Nephron progenitor cell (in vitro differentiated cells): ENCODE measurements at regions not wholly inside any gene's neighbourhood (a gene's known extent, or its start where the extent isn't known, plus 50 kb on each side); places are given as distances from the start of the nearest gene placed in this dataset.
"Not testable (repeated sequence)": the region's sequence is repeated elsewhere in the genome, so short reads cannot be mapped to it uniquely, and the experiment has no call there.

Experiments
- DNase-seq: peaks from one replicate; pipeline ENCODE4 v3.0.0; 2021
- H3K27ac Mint-ChIP-seq: 2 replicates; pipeline ENCODE4 v1.8.0; 2021; ENCODE audit warnings: mild to moderate bottlenecking, moderate library complexity, mixed read lengths
- H3K27me3 Mint-ChIP-seq: 2 replicates; pipeline ENCODE4 v1.8.0; 2021; ENCODE audit warnings: mild to moderate bottlenecking, low read depth, mixed read lengths; ENCODE audit not compliant: poor library complexity
- H3K36me3 Mint-ChIP-seq: 2 replicates; pipeline ENCODE4 v1.8.0; 2021; ENCODE audit warnings: low read depth, mixed read lengths
- H3K4me1 Mint-ChIP-seq: 2 replicates; pipeline ENCODE4 v1.8.0; 2021; ENCODE audit warnings: mixed read lengths
- H3K4me3 Mint-ChIP-seq: 2 replicates; pipeline ENCODE4 v1.8.0; 2021; ENCODE audit warnings: mild to moderate bottlenecking, moderate library complexity, mixed read lengths
- H3K9me3 Mint-ChIP-seq: 2 replicates; pipeline ENCODE4 v1.8.0; 2021; ENCODE audit warnings: mild to moderate bottlenecking, moderate library complexity, mixed read lengths
- TF ChIP-seq, protein P1 (sequence below): fragments of 200-600 bp; sonication (generic); IDR thresholded peaks from 2 replicates; pipeline ENCODE4 v1.5.0; 2021; ENCODE audit warnings: antibody characterized with exemption

DNA sequence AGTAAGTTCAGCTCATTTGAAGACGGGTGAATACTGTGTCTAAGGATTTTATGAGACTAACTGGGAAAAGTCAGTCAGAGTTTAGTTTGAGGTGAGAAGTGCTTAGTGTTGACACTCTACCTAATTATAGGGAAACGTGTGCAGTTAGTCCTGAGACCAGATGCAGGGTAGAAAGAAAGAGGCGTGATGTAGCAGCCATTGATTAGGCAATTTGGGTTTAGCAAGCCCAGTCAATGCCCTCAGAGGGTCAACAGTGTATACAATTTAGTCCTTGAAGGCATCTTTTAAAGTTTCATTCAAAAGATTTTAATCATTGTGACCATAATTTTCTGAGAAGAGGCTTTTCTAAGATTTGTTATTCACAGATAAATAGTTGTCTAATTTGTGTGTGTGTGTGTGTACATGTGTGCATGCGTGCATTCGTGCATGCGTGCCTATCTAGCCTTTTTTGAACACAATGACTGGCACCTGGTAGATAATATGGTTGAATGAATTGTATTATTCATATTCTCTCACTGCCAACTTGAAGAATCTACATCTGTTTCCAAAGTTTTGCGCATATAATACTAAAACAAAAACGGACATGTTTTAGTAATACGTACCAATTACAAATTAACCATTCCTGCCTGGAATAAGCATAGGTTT lies 332.9 kb downstream of the SRGAP2C start:
- H3K27me3 Mint-ChIP-seq = peaks cover 12% of the 10 kb centered on the region
- H3K9me3 Mint-ChIP-seq = peaks cover 14% of the 10 kb centered on the region
- no peak for DNase-seq
- TF ChIP-seq, protein P1, sequence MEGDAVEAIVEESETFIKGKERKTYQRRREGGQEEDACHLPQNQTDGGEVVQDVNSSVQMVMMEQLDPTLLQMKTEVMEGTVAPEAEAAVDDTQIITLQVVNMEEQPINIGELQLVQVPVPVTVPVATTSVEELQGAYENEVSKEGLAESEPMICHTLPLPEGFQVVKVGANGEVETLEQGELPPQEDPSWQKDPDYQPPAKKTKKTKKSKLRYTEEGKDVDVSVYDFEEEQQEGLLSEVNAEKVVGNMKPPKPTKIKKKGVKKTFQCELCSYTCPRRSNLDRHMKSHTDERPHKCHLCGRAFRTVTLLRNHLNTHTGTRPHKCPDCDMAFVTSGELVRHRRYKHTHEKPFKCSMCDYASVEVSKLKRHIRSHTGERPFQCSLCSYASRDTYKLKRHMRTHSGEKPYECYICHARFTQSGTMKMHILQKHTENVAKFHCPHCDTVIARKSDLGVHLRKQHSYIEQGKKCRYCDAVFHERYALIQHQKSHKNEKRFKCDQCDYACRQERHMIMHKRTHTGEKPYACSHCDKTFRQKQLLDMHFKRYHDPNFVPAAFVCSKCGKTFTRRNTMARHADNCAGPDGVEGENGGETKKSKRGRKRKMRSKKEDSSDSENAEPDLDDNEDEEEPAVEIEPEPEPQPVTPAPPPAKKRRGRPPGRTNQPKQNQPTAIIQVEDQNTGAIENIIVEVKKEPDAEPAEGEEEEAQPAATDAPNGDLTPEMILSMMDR = no peak
- H3K27ac Mint-ChIP-seq = no peak overlapping the region
- no peaks in the 10 kb centered on the region for H3K36me3 Mint-ChIP-seq
- peaks cover 17% of the 10 kb centered on the region for H3K4me1 Mint-ChIP-seq
- peak overlapping the region; percentile 89 for H3K4me3 Mint-ChIP-seq

DNA sequence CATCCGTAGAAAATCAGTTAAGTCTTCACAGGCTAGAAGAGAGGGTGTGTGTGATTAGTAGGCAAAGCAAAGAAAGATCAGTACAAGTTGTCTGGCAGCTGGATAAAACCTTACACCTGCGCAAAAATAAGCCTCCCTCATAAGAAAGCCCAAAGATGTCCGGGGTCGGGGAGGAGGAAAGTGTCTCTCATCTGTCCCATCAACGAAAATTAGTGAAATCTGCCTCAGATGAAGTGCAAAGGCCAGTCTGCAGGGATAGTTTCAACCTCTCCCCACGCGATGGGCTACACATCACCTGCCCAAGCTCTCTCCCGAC lies 333.9 kb downstream of the SRGAP2C start:
- Mint-ChIP-seq H3K36me3 (no peaks in the 10 kb centered on the region), H3K27me3 (peaks cover 16% of the 10 kb centered on the region), H3K9me3 (peaks cover 14% of the 10 kb centered on the region), H3K27ac (no peak overlapping the region), H3K4me1 (peaks cover 17% of the 10 kb centered on the region), H3K4me3 (peak overlapping the region; percentile 89)
- TF ChIP-seq, protein P1 = no peak
- DNase-seq = no peak

DNA sequence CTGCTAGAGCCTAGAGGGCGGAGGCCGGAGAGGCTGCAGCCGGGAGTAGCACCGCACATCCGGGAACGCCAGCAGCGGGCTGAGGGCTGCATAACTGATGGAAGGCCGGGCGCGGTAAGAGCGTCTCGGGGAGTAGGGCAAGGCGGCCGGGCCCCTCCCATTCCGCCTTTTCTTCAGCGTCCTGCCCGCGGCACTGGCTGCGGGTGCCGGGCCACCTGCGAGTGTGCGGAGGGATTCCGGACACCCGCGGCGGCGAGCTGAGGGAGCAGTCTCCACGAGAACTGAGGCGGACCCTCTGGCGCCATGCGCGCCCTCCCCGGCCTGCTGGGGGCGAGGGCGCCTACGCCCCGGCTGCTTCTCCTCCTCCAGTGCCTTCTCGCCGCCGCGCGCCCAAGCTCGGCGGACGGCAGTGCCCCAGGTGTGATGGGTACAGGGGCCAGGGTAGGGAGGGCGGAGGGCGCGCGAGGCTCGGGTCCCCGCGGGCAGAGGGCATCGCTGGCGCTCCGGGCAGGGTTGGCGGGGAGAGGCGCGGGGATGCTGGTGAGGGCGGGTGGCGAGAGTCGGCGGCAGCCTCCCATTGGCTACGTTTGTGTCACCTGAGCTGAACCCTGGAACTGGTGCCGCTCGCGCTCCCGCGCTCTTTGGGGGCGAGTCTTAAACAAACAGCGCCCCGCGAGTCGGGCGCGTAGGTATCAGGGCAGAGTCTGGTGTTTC lies 334.4 kb downstream of the SRGAP2C start:
- peak overlapping the region; percentile 59 for H3K27ac Mint-ChIP-seq
- DNase-seq = peak; percentile 67
- no peaks in the 10 kb centered on the region for H3K36me3 Mint-ChIP-seq
- H3K27me3 Mint-ChIP-seq = peaks cover 12% of the 10 kb centered on the region
- peak overlapping the region; percentile 89 for H3K4me3 Mint-ChIP-seq
- TF ChIP-seq, protein P1 = no peak
- H3K4me1 Mint-ChIP-seq = peaks cover 17% of the 10 kb centered on the region
- peaks cover 9% of the 10 kb centered on the region for H3K9me3 Mint-ChIP-seq

DNA sequence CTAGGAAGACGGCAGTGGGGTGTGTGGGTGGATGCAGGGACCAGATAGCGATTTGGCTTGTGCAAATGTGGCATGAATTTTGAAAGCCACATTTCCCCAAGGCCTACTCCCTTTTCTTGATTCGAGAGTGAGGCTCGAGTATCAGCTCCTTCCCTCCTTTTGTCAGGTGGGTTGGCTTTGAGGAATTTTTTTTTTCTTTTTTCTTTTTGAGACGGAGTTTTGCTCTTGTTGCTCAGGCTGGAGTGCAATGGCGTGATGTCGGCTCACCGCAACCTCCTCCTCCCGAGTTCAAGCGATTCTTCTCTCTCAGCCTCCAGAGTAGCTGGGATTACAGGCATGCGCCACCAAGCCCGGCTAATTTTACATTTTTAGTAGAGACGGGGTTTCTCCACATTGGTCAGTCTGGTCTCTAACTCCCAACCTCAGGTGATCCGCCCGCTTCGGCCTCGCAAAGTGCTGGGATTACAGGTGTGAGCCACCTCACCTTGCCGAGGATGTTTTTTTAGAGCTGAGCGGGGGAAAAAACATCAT lies 335.0 kb downstream of the SRGAP2C start:
- not testable (repeated sequence) for DNase-seq, H3K9me3 Mint-ChIP-seq, H3K27me3 Mint-ChIP-seq, H3K36me3 Mint-ChIP-seq
- Mint-ChIP-seq H3K4me3 (peak overlapping the region; percentile 89), H3K4me1 (peaks cover 17% of the 10 kb centered on the region), H3K27ac (peak overlapping the region; percentile 59)

DNA sequence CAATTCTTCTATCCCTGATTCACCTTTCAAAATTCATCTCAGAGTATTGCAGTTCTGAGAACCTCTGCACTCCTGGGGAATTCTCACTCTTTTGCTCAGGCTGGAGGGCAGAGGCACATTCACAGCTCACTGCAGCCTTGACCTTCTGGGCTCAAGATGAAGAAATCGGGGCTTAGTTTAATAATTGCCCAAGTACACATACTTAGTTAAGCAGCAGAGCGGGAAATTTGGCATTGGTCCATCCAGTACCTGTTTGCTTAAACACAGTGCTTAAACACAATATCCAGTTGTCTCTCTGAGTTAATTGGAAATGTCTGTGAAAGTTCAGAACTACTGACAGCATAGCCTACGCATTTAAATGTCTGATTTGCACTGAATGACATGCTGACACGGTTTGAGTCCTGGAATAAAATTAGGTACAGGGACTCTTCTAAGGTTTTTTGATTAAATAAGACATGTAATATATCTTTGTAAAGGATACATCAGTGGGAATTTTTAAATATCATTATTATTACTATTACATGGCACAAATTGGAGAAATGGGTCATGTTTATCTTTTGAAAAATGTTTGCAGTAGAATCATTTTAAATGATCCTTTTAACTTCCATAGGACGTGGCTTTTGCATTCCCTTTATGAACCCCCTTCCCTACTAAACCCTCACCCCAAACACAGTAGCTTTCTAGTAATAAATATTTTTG lies 337.4 kb downstream of the SRGAP2C start:
- TF ChIP-seq, protein P1 = no peak
- H3K27ac Mint-ChIP-seq = no peak overlapping the region
- no peaks in the 10 kb centered on the region for H3K9me3 Mint-ChIP-seq
- peaks cover 17% of the 10 kb centered on the region for H3K4me1 Mint-ChIP-seq
- H3K36me3 Mint-ChIP-seq = no peaks in the 10 kb centered on the region
- peaks cover 9% of the 10 kb centered on the region for H3K27me3 Mint-ChIP-seq
- H3K4me3 Mint-ChIP-seq = no peak overlapping the region
- no peak for DNase-seq

DNA sequence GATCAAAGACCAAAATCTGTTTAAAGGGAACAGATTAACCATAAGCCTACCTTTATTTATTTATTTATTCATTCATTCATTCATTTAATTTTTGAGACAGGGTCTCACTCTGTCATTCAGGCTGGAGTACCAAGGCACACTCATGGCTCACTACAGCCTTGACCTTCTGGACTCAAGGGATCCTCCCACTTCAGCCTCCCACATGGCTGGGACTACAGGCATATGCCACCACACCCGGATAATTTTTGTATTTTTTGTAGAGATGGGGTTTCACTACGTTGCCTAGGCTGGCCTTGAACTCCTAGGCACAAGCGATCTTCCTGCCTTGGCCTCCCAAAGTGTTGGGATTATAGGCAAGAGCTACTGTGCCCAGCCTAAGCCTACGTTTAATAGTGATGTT lies 338.3 kb downstream of the SRGAP2C start:
- H3K27me3 Mint-ChIP-seq, DNase-seq, H3K27ac Mint-ChIP-seq, H3K9me3 Mint-ChIP-seq, H3K4me3 Mint-ChIP-seq, H3K4me1 Mint-ChIP-seq, H3K36me3 Mint-ChIP-seq: not testable (repeated sequence)
